ENCODE measurements at regions not wholly inside any gene's neighbourhood (a gene's known extent, or its start where the extent isn't known, plus 50 kb on each side); places are given as distances from the start of the nearest gene placed in this dataset.

DNA sequence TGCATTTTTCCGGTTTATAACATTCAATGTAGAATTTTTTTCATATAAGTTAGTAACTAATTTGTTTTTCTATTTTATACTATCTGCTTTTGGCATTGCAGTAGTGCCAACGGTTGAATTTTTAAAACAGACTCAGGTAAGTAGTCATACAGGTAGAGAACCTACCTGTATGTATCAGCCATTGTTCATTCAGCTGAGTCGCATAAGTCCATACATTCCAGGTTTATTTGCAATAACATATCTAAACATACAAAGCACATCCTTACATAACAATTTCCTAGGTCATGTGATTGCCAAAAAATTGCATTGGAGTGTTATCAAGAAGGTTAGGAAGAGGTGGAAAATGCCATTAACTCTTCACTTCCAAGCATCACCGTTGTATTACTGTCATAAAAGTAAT is 1059.3 kb upstream of the CNTN5 start:
- TF ChIP-seq, protein P1, sequence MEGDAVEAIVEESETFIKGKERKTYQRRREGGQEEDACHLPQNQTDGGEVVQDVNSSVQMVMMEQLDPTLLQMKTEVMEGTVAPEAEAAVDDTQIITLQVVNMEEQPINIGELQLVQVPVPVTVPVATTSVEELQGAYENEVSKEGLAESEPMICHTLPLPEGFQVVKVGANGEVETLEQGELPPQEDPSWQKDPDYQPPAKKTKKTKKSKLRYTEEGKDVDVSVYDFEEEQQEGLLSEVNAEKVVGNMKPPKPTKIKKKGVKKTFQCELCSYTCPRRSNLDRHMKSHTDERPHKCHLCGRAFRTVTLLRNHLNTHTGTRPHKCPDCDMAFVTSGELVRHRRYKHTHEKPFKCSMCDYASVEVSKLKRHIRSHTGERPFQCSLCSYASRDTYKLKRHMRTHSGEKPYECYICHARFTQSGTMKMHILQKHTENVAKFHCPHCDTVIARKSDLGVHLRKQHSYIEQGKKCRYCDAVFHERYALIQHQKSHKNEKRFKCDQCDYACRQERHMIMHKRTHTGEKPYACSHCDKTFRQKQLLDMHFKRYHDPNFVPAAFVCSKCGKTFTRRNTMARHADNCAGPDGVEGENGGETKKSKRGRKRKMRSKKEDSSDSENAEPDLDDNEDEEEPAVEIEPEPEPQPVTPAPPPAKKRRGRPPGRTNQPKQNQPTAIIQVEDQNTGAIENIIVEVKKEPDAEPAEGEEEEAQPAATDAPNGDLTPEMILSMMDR (IDR thresholded peaks at IDR 0.05 in 4 of 5, conservative IDR thresholded peaks at IDR 0.05 in 1 of 5) = no peak
- TF ChIP-seq POLR2A (IDR thresholded peaks at IDR 0.05) = no peak

Measured in gastrocnemius medialis (tissue), 4 donors.